ENCODE measurements at regions not wholly inside any gene's neighbourhood (a gene's known extent, or its start where the extent isn't known, plus 50 kb on each side); places are given as distances from the start of the nearest gene placed in this dataset.

DNA sequence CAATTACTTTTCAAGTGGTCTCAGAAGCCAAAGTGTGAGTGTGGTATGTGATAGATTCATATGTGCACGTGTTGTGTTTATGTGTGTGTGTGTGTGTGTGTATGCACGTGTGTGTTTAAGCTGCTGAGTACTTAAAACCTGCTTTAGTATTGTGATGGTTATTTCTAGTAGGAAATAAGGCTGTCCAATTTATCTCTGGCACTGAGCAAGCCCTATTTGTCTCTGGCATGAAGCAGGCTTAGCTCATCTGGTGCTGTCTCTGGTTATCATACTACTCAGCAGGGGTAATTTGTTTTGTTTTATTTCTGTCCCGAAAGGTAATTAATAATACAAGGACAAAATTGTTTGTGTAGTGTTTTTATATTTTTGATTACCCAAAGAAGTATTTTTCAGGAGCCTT, 333.7 kb downstream of the FAT3 start:
- in situ Hi-C loops (cut with MboI; ENCODE audit: low pct_unique_long_range_greater_than_20kb, low sequenced_read_pairs, unreplicated experiment): no loop called here
- TF ChIP-seq, protein P1, sequence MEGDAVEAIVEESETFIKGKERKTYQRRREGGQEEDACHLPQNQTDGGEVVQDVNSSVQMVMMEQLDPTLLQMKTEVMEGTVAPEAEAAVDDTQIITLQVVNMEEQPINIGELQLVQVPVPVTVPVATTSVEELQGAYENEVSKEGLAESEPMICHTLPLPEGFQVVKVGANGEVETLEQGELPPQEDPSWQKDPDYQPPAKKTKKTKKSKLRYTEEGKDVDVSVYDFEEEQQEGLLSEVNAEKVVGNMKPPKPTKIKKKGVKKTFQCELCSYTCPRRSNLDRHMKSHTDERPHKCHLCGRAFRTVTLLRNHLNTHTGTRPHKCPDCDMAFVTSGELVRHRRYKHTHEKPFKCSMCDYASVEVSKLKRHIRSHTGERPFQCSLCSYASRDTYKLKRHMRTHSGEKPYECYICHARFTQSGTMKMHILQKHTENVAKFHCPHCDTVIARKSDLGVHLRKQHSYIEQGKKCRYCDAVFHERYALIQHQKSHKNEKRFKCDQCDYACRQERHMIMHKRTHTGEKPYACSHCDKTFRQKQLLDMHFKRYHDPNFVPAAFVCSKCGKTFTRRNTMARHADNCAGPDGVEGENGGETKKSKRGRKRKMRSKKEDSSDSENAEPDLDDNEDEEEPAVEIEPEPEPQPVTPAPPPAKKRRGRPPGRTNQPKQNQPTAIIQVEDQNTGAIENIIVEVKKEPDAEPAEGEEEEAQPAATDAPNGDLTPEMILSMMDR (IDR thresholded peaks at IDR 0.05; ENCODE audit: extremely low read depth, insufficient read depth, missing control alignments): no peak
- DNase-seq (ENCODE audit: low spot score): no peak

DNA sequence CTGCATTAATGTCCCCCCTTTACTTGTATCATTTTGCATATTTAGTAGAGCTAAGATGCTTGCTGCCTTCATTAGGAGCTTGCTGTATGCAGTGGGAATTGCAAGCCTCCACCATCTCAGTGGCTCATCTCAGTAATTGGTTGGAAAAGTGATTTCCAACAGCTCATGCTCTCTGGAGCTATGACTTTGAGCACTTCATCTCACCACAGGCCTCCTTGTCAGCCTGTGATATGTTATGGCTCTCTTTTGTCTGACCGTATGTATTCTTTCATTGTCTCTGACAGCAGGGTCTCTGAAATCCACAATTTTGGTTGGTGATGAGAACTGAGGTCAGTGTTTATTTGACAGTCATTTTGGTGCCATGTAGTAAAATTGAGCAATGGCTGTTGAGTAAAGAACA, 345.1 kb downstream of the FAT3 start:
- in situ Hi-C loops (cut with MboI; ENCODE audit: low pct_unique_long_range_greater_than_20kb, low sequenced_read_pairs, unreplicated experiment): no loop called here
- DNase-seq (ENCODE audit: low spot score): no peak
- TF ChIP-seq, protein P1 (IDR thresholded peaks at IDR 0.05; ENCODE audit: extremely low read depth, insufficient read depth, missing control alignments): no peak

DNA sequence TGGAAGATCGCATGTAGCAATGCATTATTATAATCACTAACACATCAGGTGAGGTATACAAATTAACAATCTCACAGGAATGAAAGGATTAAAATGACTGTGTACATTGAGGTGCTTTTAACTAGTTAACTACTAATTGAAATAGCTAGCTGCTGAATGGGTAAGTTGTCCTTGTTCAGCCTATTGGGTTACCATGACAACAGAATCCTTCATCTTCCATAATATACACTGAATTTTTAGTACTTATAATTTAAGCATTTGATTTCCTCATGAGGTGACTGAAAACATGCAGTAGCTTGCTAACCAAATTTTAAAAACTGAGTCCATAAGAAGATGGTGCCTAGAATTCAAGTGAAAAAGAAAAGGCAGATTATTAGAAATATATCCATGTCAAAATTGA, 347.9 kb downstream of the FAT3 start:
- in situ Hi-C loops (cut with MboI; ENCODE audit: low pct_unique_long_range_greater_than_20kb, low sequenced_read_pairs, unreplicated experiment): no loop called here
- no peak for DNase-seq (ENCODE audit: low spot score)
- TF ChIP-seq, protein P1 (IDR thresholded peaks at IDR 0.05; ENCODE audit: extremely low read depth, insufficient read depth, missing control alignments): no peak

DNA sequence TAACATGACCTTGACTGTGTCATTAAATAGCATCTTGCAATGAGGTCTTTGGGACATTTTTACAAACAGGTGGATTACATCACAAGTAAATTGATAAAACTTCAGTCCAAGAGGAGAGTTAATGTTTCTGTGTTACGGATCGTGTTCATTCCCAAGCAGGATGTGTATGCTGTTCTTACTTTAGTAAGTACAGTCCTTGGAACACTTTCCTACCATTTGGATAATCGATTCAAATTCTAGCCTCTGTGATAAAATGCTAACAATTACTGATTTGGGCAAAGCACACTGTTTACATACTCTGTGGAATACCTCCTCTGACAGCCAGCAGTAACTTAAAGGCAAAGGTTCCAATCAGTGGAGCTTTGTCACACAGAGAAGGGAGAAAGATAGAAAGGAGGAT, 351.7 kb downstream of the FAT3 start:
- in situ Hi-C loops (cut with MboI; ENCODE audit: low pct_unique_long_range_greater_than_20kb, low sequenced_read_pairs, unreplicated experiment): no loop called here
- TF ChIP-seq, protein P1 (IDR thresholded peaks at IDR 0.05; ENCODE audit: extremely low read depth, insufficient read depth, missing control alignments): no peak
- DNase-seq (ENCODE audit: low spot score): no peak

DNA sequence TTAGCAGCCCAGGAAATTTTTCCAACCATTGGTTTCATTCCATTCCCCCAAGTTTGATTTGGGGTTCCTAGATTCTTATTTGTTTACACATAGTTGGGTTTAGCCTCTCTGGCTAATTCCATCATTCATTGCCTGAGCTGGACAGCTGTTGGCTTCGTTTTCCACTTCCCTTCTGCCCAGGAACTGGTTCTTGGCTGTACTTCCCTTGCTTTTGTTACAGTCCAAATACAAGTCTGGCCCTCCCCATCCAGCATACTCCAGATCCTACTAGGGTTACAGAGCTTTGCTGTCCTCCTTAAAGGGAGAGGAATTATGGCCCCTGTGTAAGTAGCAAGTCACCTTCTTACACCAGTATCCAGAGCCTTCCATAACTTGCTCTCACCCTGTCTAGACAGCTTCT, 356.3 kb downstream of the FAT3 start:
- TF ChIP-seq, protein P1 (IDR thresholded peaks at IDR 0.05; ENCODE audit: extremely low read depth, insufficient read depth, missing control alignments): no peak
- in situ Hi-C loops (cut with MboI; ENCODE audit: low pct_unique_long_range_greater_than_20kb, low sequenced_read_pairs, unreplicated experiment): no loop called here
- no peak for DNase-seq (ENCODE audit: low spot score)

DNA sequence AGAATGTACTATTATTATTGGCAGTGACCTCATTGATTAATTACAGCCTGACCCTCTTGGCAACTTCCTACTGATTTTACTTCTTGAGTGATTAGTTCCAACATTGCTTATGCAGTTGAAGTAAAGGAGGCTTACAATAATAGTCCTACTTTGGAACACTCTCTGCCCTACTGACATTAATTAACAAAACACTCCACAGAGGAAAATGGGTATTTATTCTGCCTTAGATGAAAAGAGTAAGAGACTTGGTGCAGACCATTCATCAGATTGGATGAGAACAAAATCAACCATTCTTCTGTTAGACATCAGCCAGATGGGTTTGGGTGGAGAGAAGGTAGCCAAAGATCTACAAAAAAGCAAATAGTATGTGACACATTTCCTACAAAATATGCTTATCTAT, 363.8 kb downstream of the FAT3 start:
- in situ Hi-C loops (cut with MboI; ENCODE audit: low pct_unique_long_range_greater_than_20kb, low sequenced_read_pairs, unreplicated experiment): no loop called here
- no peak for DNase-seq (ENCODE audit: low spot score)
- TF ChIP-seq, protein P1 (IDR thresholded peaks at IDR 0.05; ENCODE audit: extremely low read depth, insufficient read depth, missing control alignments): no peak

DNA sequence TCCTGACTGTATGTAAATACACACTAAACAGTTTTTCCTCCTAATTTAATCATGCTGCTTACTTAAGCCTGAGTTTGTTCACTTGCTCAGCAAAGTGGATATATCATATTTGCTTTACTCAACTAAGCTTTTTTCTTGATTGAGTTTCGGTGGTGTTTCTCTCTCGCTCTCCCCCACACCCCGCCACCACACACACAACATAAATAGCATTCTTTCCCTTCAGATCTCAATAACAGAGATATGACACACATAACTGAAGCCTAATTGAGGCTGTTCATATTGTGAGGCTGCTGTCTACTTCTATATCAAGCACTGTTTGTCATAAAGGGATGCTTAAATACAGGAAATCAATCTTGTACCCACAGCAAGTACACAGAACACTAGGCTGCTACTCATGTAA, 364.9 kb downstream of the FAT3 start:
- TF ChIP-seq, protein P1 (IDR thresholded peaks at IDR 0.05; ENCODE audit: extremely low read depth, insufficient read depth, missing control alignments): no peak
- in situ Hi-C loops (cut with MboI; ENCODE audit: low pct_unique_long_range_greater_than_20kb, low sequenced_read_pairs, unreplicated experiment): no loop called here

More for the DNA sequence above, 364.9 kb downstream of the FAT3 start:
- no peak for DNase-seq (ENCODE audit: low spot score)
